Loucy (cell line): ENCODE measurements at regions not wholly inside any gene's neighbourhood (a gene's known extent, or its start where the extent isn't known, plus 50 kb on each side); places are given as distances from the start of the nearest gene placed in this dataset.

Source experiments
- H2AFZ ChIP-seq: fragments of 200-600 bp; sonication (generic); 2 replicates; pipeline ENCODE4 v1.6.0; 2016; ENCODE audit warnings: antibody characterized with exemption, mild to moderate bottlenecking, low read length, moderate library complexity
- H3F3A ChIP-seq: fragments of 200-600 bp; 2 replicates; pipeline ENCODE4 v1.6.0; 2016; ENCODE audit warnings: antibody characterized with exemption, low read depth, mild to moderate bottlenecking
- H3K27me3 ChIP-seq: fragments of 200-600 bp; sonication (generic); 2 replicates; pipeline ENCODE4 v1.6.1; 2014; ENCODE audit warnings: low read length, mild to moderate bottlenecking; ENCODE audit not compliant: insufficient read depth, poor library complexity, severe bottlenecking
- H3K36me3 ChIP-seq: fragments of 200-600 bp; sonication (generic); 2 replicates; pipeline ENCODE4 v1.6.1; 2016; ENCODE audit warnings: low read length; ENCODE audit not compliant: insufficient read depth
- H3K4me1 ChIP-seq: fragments of 200-600 bp; sonication (generic); 2 replicates; pipeline ENCODE4 v1.5.1; 2014; ENCODE audit warnings: low read length, mild to moderate bottlenecking; ENCODE audit not compliant: insufficient read depth, poor library complexity, severe bottlenecking
- H3K4me2 ChIP-seq: fragments of 200-600 bp; sonication (generic); 2 replicates; pipeline ENCODE4 v1.6.0; 2014; ENCODE audit warnings: antibody characterized with exemption, low read length, low read depth, mild to moderate bottlenecking; ENCODE audit not compliant: poor library complexity, severe bottlenecking
- H3K4me3 ChIP-seq: fragments of 200-600 bp; sonication (generic); 2 replicates; pipeline ENCODE4 v1.5.1; 2014; ENCODE audit warnings: low read length, mild to moderate bottlenecking, mixed read lengths; ENCODE audit not compliant: poor library complexity, severe bottlenecking
- H3K79me2 ChIP-seq: fragments of 200-600 bp; sonication (generic); 2 replicates; pipeline ENCODE4 v1.6.1; 2014; ENCODE audit warnings: low read length; ENCODE audit not compliant: insufficient read depth
- H3K9ac ChIP-seq: fragments of 200-600 bp; sonication (generic); 2 replicates; pipeline ENCODE4 v1.6.0; 2014; ENCODE audit warnings: mild to moderate bottlenecking, low read depth, low read length, moderate library complexity; ENCODE audit not compliant: poor library complexity, severe bottlenecking
- H3K9me2 ChIP-seq: fragments of 200-600 bp; sonication (generic); replicated peaks from 2 replicates; pipeline ENCODE4 v1.6.1; 2016; ENCODE audit warnings: low read depth, low read length, mixed read lengths
- H3K9me3 ChIP-seq: fragments of 200-600 bp; sonication (generic); 2 replicates; pipeline ENCODE4 v1.6.1; 2014; ENCODE audit warnings: mild to moderate bottlenecking, antibody characterized with exemption, low read length, low read depth; ENCODE audit not compliant: insufficient read depth
- H4K20me1 ChIP-seq: fragments of 200-600 bp; sonication (generic); 2 replicates; pipeline ENCODE4 v1.6.0; 2014; ENCODE audit warnings: antibody characterized with exemption, low read length, mild to moderate bottlenecking; ENCODE audit not compliant: insufficient read depth, poor library complexity, severe bottlenecking
- CTCF ChIP-seq: fragments of 200-600 bp; sonication (generic); conservative IDR thresholded peaks from 2 replicates; pipeline ENCODE4 v1.5.1; 2014; ENCODE audit warnings: mild to moderate bottlenecking, antibody characterized with exemption, low read length
- EZH2phosphoT487 ChIP-seq: fragments of 200-600 bp; IDR thresholded peaks from 2 replicates; pipeline ENCODE4 v1.6.1; 2018; ENCODE audit warnings: antibody characterized with exemption, mild to moderate bottlenecking, moderate library complexity, borderline replicate concordance

GRCh38 chr4:29852537-29852936 is 867.6 kb upstream of the PCDH7 start:
- no peaks in the 10 kb centered on the region for H3K9me2 ChIP-seq
- TF ChIP-seq CTCF (no peak), EZH2phosphoT487 (no peak)
- no peak overlapping the region for H3K4me2 ChIP-seq
- H3K79me2 ChIP-seq, result no peaks in the 10 kb centered on the region
- H3K9ac ChIP-seq, result no peak overlapping the region
- H4K20me1 ChIP-seq, result no peaks in the 10 kb centered on the region
- H3K9me3 ChIP-seq, result 0 out of 2 replicates have a peak, but pooled peaks cover 2% of the 10 kb centered on the region
- no peaks in the 10 kb centered on the region for H3F3A ChIP-seq
- no peaks in the 10 kb centered on the region for H3K4me1 ChIP-seq
- H2AFZ ChIP-seq, result no peak overlapping the region
- no peaks in the 10 kb centered on the region for H3K27me3 ChIP-seq
- no peak overlapping the region for H3K4me3 ChIP-seq
- H3K36me3 ChIP-seq, result no peaks in the 10 kb centered on the region

- Histone ChIP-seq H3K36me3 (no peaks in the 10 kb centered on the region), H3K4me2 (no peak overlapping the region), H3K27me3 (no peaks in the 10 kb centered on the region), H3K4me1 (no peaks in the 10 kb centered on the region), H3K9ac (no peak overlapping the region), H3K4me3 (no peak overlapping the region), H4K20me1 (no peaks in the 10 kb centered on the region), H2AFZ (no peak overlapping the region), H3K9me2 (no peaks in the 10 kb centered on the region), H3K9me3 (0 out of 2 replicates have a peak, but pooled peaks cover 3% of the 10 kb centered on the region), H3F3A (no peaks in the 10 kb centered on the region), H3K79me2 (no peaks in the 10 kb centered on the region)
- TF ChIP-seq CTCF, result no peak
- no peak for TF ChIP-seq EZH2phosphoT487
Observed at GRCh38 chr4:29853833-29854232, 866.3 kb upstream of the PCDH7 start.

- H3K27me3 ChIP-seq, result no peaks in the 10 kb centered on the region
- no peaks in the 10 kb centered on the region for H3K36me3 ChIP-seq
- TF ChIP-seq CTCF (no peak), EZH2phosphoT487 (no peak)
Observed at GRCh38 chr4:29861307-29861706, 858.9 kb upstream of the PCDH7 start.

More at GRCh38 chr4:29861307-29861706, 858.9 kb upstream of the PCDH7 start:
- no peaks in the 10 kb centered on the region for H3K4me1 ChIP-seq
- H3K4me2 ChIP-seq, result no peak overlapping the region
- H3K9ac ChIP-seq, result no peak overlapping the region
- peaks cover 6% of the 10 kb centered on the region; the same call in 1 of the 2 replicates for H3K9me3 ChIP-seq
- no peak overlapping the region for H3K4me3 ChIP-seq
- no peaks in the 10 kb centered on the region for H4K20me1 ChIP-seq
- no peak overlapping the region for H2AFZ ChIP-seq
- no peaks in the 10 kb centered on the region for H3F3A ChIP-seq
- H3K9me2 ChIP-seq, result no peaks in the 10 kb centered on the region
- H3K79me2 ChIP-seq, result no peaks in the 10 kb centered on the region
